Neural progenitor cell (in vitro differentiated cells): ENCODE measurements at regions not wholly inside any gene's neighbourhood (a gene's known extent, or its start where the extent isn't known, plus 50 kb on each side); places are given as distances from the start of the nearest gene placed in this dataset.

ENCODE experiments used
- DNase-seq: peaks from one replicate; pipeline ENCODE4 v3.0.0-alpha.2; 2016; ENCODE audit warnings: low spot score
- H2AFZ ChIP-seq: fragments of 200-600 bp; sonication (generic); replicated peaks from 2 replicates; pipeline ENCODE4 v1.6.1; 2016; ENCODE audit warnings: antibody characterized with exemption
- H3F3A ChIP-seq: fragments of 200-600 bp; sonication (generic); 2 replicates; pipeline ENCODE4 v1.6.1; 2016; ENCODE audit warnings: antibody characterized with exemption, low read depth
- H3K27ac ChIP-seq: fragments of 200-600 bp; sonication (generic); 2 replicates; pipeline ENCODE4 v1.5.1; 2016; ENCODE audit warnings: mild to moderate bottlenecking
- H3K27me3 ChIP-seq: fragments of 200-600 bp; sonication (generic); 2 replicates; pipeline ENCODE4 v1.6.1; 2016; ENCODE audit warnings: mild to moderate bottlenecking, moderate library complexity
- H3K36me3 ChIP-seq: fragments of 200-600 bp; sonication (generic); 2 replicates; pipeline ENCODE4 v1.5.1; 2016
- H3K4me1 ChIP-seq: fragments of 200-600 bp; sonication (generic); 2 replicates; pipeline ENCODE4 v1.6.1; 2016; ENCODE audit warnings: mixed run types
- H3K4me2 ChIP-seq: fragments of 200-600 bp; sonication (generic); 2 replicates; pipeline ENCODE4 v1.6.1; 2016
- H3K4me3 ChIP-seq: fragments of 200-600 bp; sonication (generic); 2 replicates; pipeline ENCODE4 v1.5.1; 2016
- H3K79me2 ChIP-seq: fragments of 200-600 bp; sonication (generic); 2 replicates; pipeline ENCODE4 v1.6.1; 2016; ENCODE audit warnings: low read depth
- H3K9ac ChIP-seq: fragments of 200-600 bp; sonication (generic); 2 replicates; pipeline ENCODE4 v1.6.1; 2016
- H3K9me3 ChIP-seq: fragments of 200-600 bp; sonication (generic); 2 replicates; pipeline ENCODE4 v1.5.1; 2016; ENCODE audit warnings: low read depth
- H4K20me1 ChIP-seq: fragments of 200-600 bp; sonication (generic); 2 replicates; pipeline ENCODE4 v1.6.1; 2016; ENCODE audit warnings: low read depth
- H3K27ac Mint-ChIP-seq: 3 replicates; pipeline ENCODE4 v1.8.0; 2021; ENCODE audit warnings: mixed read lengths
- H3K27me3 Mint-ChIP-seq: 2 replicates; pipeline ENCODE4 v1.8.0; 2022; ENCODE audit warnings: low read depth, mild to moderate bottlenecking, inconsistent platforms, moderate library complexity, mixed read lengths; ENCODE audit not compliant: insufficient read depth
- H3K36me3 Mint-ChIP-seq: 3 replicates; pipeline ENCODE4 v1.8.0; 2021; ENCODE audit warnings: mixed read lengths
- H3K4me1 Mint-ChIP-seq: 3 replicates; pipeline ENCODE4 v1.8.0; 2021; ENCODE audit warnings: mixed read lengths
- H3K4me3 Mint-ChIP-seq: 3 replicates; pipeline ENCODE4 v1.8.0; 2021; ENCODE audit warnings: mild to moderate bottlenecking, moderate library complexity, mixed read lengths
- H3K9me3 Mint-ChIP-seq: 3 replicates; pipeline ENCODE4 v1.8.0; 2020; ENCODE audit warnings: mixed read lengths
- CTCF ChIP-seq: fragments of 200-600 bp; sonication (generic); IDR thresholded peaks from 2 replicates; pipeline ENCODE4 v1.5.1; 2017; ENCODE audit warnings: antibody characterized with exemption, mild to moderate bottlenecking
- EZH2 ChIP-seq: fragments of 200-600 bp; sonication (generic); IDR thresholded peaks from 2 replicates; pipeline ENCODE4 v1.6.1; 2017; ENCODE audit warnings: antibody characterized with exemption, mild to moderate bottlenecking, moderate library complexity
- EZH2phosphoT487 ChIP-seq: fragments of 200-600 bp; sonication (generic); IDR thresholded peaks from 2 replicates; pipeline ENCODE4 v1.6.1; 2017; ENCODE audit warnings: antibody characterized with exemption

- Histone ChIP-seq H3K79me2 (no peaks in the 10 kb centered on the region), H3F3A (no peaks in the 10 kb centered on the region), H3K36me3 (no peaks in the 10 kb centered on the region), H3K9ac (no peak overlapping the region), H3K4me3 (no peak overlapping the region), H3K4me1 (no peaks in the 10 kb centered on the region), H3K9me3 (no peaks in the 10 kb centered on the region), H3K27me3 (no peaks in the 10 kb centered on the region), H3K4me2 (no peak overlapping the region), H3K27ac (no peak overlapping the region), H4K20me1 (no peaks in the 10 kb centered on the region), H2AFZ (no peak overlapping the region)
- no peak for DNase-seq
- Mint-ChIP-seq H3K36me3 (no peaks in the 10 kb centered on the region), H3K9me3 (no peaks in the 10 kb centered on the region), H3K4me1 (no peaks in the 10 kb centered on the region), H3K27ac (no peak overlapping the region), H3K27me3 (no peaks in the 10 kb centered on the region), H3K4me3 (no peak overlapping the region)
- no peak for TF ChIP-seq EZH2
- no peak for TF ChIP-seq CTCF
- no peak for TF ChIP-seq EZH2phosphoT487
Observed at GRCh38 chr12:18008642-18009041, 81.4 kb downstream of the RERGL start.

GRCh38 chr12:17999174-17999801 is 90.7 kb downstream of the RERGL start:
- Histone ChIP-seq H3K4me3 (no peak overlapping the region), H3K9me3 (peaks cover 7% of the 10 kb centered on the region), H3K9ac (no peak overlapping the region), H3K36me3 (no peaks in the 10 kb centered on the region), H4K20me1 (no peaks in the 10 kb centered on the region), H3K27me3 (no peaks in the 10 kb centered on the region), H3K4me2 (no peak overlapping the region), H3F3A (no peaks in the 10 kb centered on the region), H3K79me2 (no peaks in the 10 kb centered on the region), H3K27ac (no peak overlapping the region), H3K4me1 (no peaks in the 10 kb centered on the region), H2AFZ (no peak overlapping the region)
- DNase-seq = no peak
- Mint-ChIP-seq H3K36me3 (no peaks in the 10 kb centered on the region), H3K27me3 (no peaks in the 10 kb centered on the region), H3K4me3 (no peak overlapping the region), H3K9me3 (peaks cover 28% of the 10 kb centered on the region), H3K27ac (no peak overlapping the region), H3K4me1 (no peaks in the 10 kb centered on the region)
- TF ChIP-seq EZH2phosphoT487 (no peak), CTCF (no peak), EZH2 (no peak)

GRCh38 chr12:17992002-17992656 is 97.9 kb downstream of the RERGL start:
- H3K27ac ChIP-seq = no peak overlapping the region
- Mint-ChIP-seq H3K4me1 (no peaks in the 10 kb centered on the region), H3K4me3 (no peak overlapping the region), H3K27ac (no peak overlapping the region), H3K27me3 (no peaks in the 10 kb centered on the region), H3K9me3 (no peaks in the 10 kb centered on the region), H3K36me3 (no peaks in the 10 kb centered on the region)
- no peaks in the 10 kb centered on the region for H3K9me3 ChIP-seq
- peaks cover 3% of the 10 kb centered on the region for H3K4me1 ChIP-seq
- H3K79me2 ChIP-seq = no peaks in the 10 kb centered on the region
- H2AFZ ChIP-seq = no peak overlapping the region
- no peaks in the 10 kb centered on the region for H3K36me3 ChIP-seq
- TF ChIP-seq EZH2 = no peak
- peak; percentile 90 for TF ChIP-seq CTCF
- peak; percentile 49 for DNase-seq
- no peaks in the 10 kb centered on the region for H3F3A ChIP-seq
- no peak overlapping the region for H3K9ac ChIP-seq
- no peak overlapping the region for H3K4me3 ChIP-seq
- no peaks in the 10 kb centered on the region for H3K27me3 ChIP-seq
- H3K4me2 ChIP-seq = no peak overlapping the region
- no peaks in the 10 kb centered on the region for H4K20me1 ChIP-seq
